Liver (tissue), 8 donors: ENCODE measurements at regions not wholly inside any gene's neighbourhood (a gene's known extent, or its start where the extent isn't known, plus 50 kb on each side); places are given as distances from the start of the nearest gene placed in this dataset.

Experiments
- DNase-seq: peaks from one replicate; pipeline ENCODE4 v3.0.0-alpha.2; 2017; ENCODE audit warnings: low spot score
- H3K27ac ChIP-seq, 2 donors: one replicate each; pipeline ENCODE4 v1.7.0; 2013; ENCODE audit warnings: inconsistent platforms in 2 of 2, low read length in 2 of 2, control low read depth in 1 of 2, low read depth in 1 of 2, mild to moderate bottlenecking in 1 of 2
- H3K27me3 ChIP-seq, 4 donors: one replicate each; pipeline versions ENCODE4 v1.6.1 to v1.7.0; 2013; ENCODE audit warnings: low read length in 3 of 4, inconsistent platforms in 1 of 4, mild to moderate bottlenecking in 1 of 4, moderate library complexity in 1 of 4; ENCODE audit not compliant: control insufficient read depth in 4 of 4, insufficient read depth in 4 of 4
- H3K36me3 ChIP-seq, 4 donors: one replicate each; pipeline versions ENCODE4 v1.6.1 to v1.7.0; 2013; ENCODE audit warnings: low read length in 3 of 4, mild to moderate bottlenecking in 3 of 4, low read depth in 1 of 4, moderate library complexity in 1 of 4; ENCODE audit not compliant: control insufficient read depth in 4 of 4, insufficient read depth in 3 of 4
- H3K4me1 ChIP-seq, 4 donors: one replicate each; pipeline versions ENCODE4 v1.6.1 to v1.7.0; 2013; ENCODE audit warnings: low read length in 3 of 4, mild to moderate bottlenecking in 3 of 4, moderate library complexity in 1 of 4; ENCODE audit not compliant: control insufficient read depth in 4 of 4, insufficient read depth in 4 of 4
- H3K4me3 ChIP-seq, 3 donors: one replicate each; pipeline versions ENCODE4 v1.6.1 to v1.7.0; 2013; ENCODE audit warnings: low read length in 3 of 3, control low read depth in 1 of 3, low read depth in 1 of 3, mild to moderate bottlenecking in 1 of 3
- H3K9ac ChIP-seq, 2 donors: one replicate each; pipeline ENCODE4 v1.7.0; 2013; ENCODE audit warnings: low read length in 2 of 2, mild to moderate bottlenecking in 2 of 2, moderate library complexity in 2 of 2, control low read depth in 1 of 2, low read depth in 1 of 2
- H3K9me3 ChIP-seq, 4 donors: one replicate each; pipeline versions ENCODE4 v1.6.1 to v1.7.0; 2013; ENCODE audit warnings: low read length in 3 of 4; ENCODE audit not compliant: control insufficient read depth in 4 of 4
- ATF3 ChIP-seq: IDR thresholded peaks from 2 replicates; pipeline ENCODE4 v1.6.1; 2016; ENCODE audit warnings: antibody characterized with exemption
- CTCF ChIP-seq: fragments of 150-350 bp; IDR thresholded peaks from 2 replicates; pipeline ENCODE4 v1.5.1; 2017; ENCODE audit warnings: improper control_type of control experiment, low read depth, low read length; ENCODE audit not compliant: missing input control
- EGR1 ChIP-seq, 2 donors: IDR thresholded peaks; 2 replicates each; pipeline ENCODE4 v1.6.1; 2016 to 2018; ENCODE audit warnings: antibody characterized with exemption in 2 of 2, low read depth in 2 of 2
- FOXA1 ChIP-seq: IDR thresholded peaks from 2 replicates; pipeline ENCODE4 v1.6.1; 2016; ENCODE audit warnings: antibody characterized with exemption
- FOXA2 ChIP-seq: IDR thresholded peaks from 2 replicates; pipeline ENCODE4 v1.6.1; 2016; ENCODE audit warnings: antibody characterized with exemption
- GABPA ChIP-seq, 2 donors: IDR thresholded peaks in 1 of 2; conservative IDR thresholded peaks in 1 of 2; 2 replicates each; pipeline ENCODE4 v1.6.1; 2016; ENCODE audit warnings: antibody characterized with exemption in 2 of 2, mild to moderate bottlenecking in 1 of 2, moderate library complexity in 1 of 2
- HNF4A ChIP-seq, 2 donors: conservative IDR thresholded peaks; 2 replicates each; pipeline ENCODE4 v1.6.1; 2016; ENCODE audit warnings: antibody characterized with exemption in 2 of 2, mild to moderate bottlenecking in 2 of 2
- HNF4G ChIP-seq: IDR thresholded peaks from 2 replicates; pipeline ENCODE4 v1.6.1; 2016; ENCODE audit warnings: antibody characterized with exemption
- JUND ChIP-seq, 2 donors: IDR thresholded peaks; 2 replicates each; pipeline ENCODE4 v1.6.1; 2016; ENCODE audit warnings: antibody characterized with exemption in 2 of 2
- NR2F2 ChIP-seq: IDR thresholded peaks from 2 replicates; pipeline ENCODE4 v1.6.1; 2016; ENCODE audit warnings: antibody characterized with exemption
- RAD21 ChIP-seq, 2 donors: IDR thresholded peaks; 2 replicates each; pipeline ENCODE4 v1.6.1; 2016; ENCODE audit warnings: antibody characterized with exemption in 2 of 2, mild to moderate bottlenecking in 2 of 2
- REST ChIP-seq: IDR thresholded peaks from 2 replicates; pipeline ENCODE4 v1.6.1; 2016; ENCODE audit warnings: antibody characterized with exemption, mild to moderate bottlenecking
- SP1 ChIP-seq: IDR thresholded peaks from 2 replicates; pipeline ENCODE4 v1.6.1; 2018; ENCODE audit warnings: antibody characterized with exemption, mild to moderate bottlenecking
- TAF1 ChIP-seq: conservative IDR thresholded peaks from 2 replicates; pipeline ENCODE4 v1.6.1; 2016; ENCODE audit warnings: antibody characterized with exemption, mild to moderate bottlenecking
- YY1 ChIP-seq: IDR thresholded peaks from 2 replicates; pipeline ENCODE4 v1.6.1; 2016; ENCODE audit warnings: antibody characterized with exemption, mild to moderate bottlenecking
- ZBTB33 ChIP-seq: IDR thresholded peaks from 2 replicates; pipeline ENCODE4 v1.6.1; 2016; ENCODE audit warnings: antibody characterized with exemption
- WGBS: extraction: QIAGEN DNeasy Blood & Tissue Kit; methylation state at CpG from one replicate; pipeline ENCODE4 v1.1.7; 2013; 5-methylcytosine and 5-hydroxymethylcytosine counted together
- donor health status: healthy.
- donor health status: healthy.
- donor health status: healthy.
- donor health status: healthy.
- donor health status: healthy.

GRCh38 chr15:92817339-92817886 lies 82.7 kb upstream of the CHD2 start:
- no peak overlapping the region for H3K27ac ChIP-seq
- DNase-seq: no peak
- 63% methylated on average over 7 of the region's 7 CpGs for WGBS
- peaks cover 0 to 4% (median 2%) of the 10 kb centered on the region in 4 donors for H3K4me1 ChIP-seq
- no peak for TF ChIP-seq RAD21 (IDR thresholded peaks at IDR 0.05)
- TF ChIP-seq ATF3: no peak
- no peak for TF ChIP-seq HNF4G
- TF ChIP-seq CTCF: no peak
- TF ChIP-seq SP1: no peak
- no peak for TF ChIP-seq ZBTB33
- no peak for TF ChIP-seq FOXA1
- no peak for TF ChIP-seq YY1
- no peak for TF ChIP-seq REST
- TF ChIP-seq TAF1: no peak
- TF ChIP-seq GABPA (IDR thresholded peaks at IDR 0.05 in 1 of 2, conservative IDR thresholded peaks at IDR 0.05 in 1 of 2): no peak
- TF ChIP-seq NR2F2: no peak
- TF ChIP-seq EGR1 (IDR thresholded peaks at IDR 0.05; ENCODE audit: low read depth in 2 of 2): no peak
- TF ChIP-seq FOXA2: no peak
- no peak for TF ChIP-seq JUND (IDR thresholded peaks at IDR 0.05)
- no peak for TF ChIP-seq HNF4A (conservative IDR thresholded peaks at IDR 0.05)
- no peak overlapping the region for H3K9ac ChIP-seq
- no peaks in the 10 kb centered on the region for H3K9me3 ChIP-seq
- no peak overlapping the region for H3K4me3 ChIP-seq
- H3K36me3 ChIP-seq: no peaks in the 10 kb centered on the region
- H3K27me3 ChIP-seq: no peaks in the 10 kb centered on the region
